ENCODE measurements at regions not wholly inside any gene's neighbourhood (a gene's known extent, or its start where the extent isn't known, plus 50 kb on each side); places are given as distances from the start of the nearest gene placed in this dataset.

DNA sequence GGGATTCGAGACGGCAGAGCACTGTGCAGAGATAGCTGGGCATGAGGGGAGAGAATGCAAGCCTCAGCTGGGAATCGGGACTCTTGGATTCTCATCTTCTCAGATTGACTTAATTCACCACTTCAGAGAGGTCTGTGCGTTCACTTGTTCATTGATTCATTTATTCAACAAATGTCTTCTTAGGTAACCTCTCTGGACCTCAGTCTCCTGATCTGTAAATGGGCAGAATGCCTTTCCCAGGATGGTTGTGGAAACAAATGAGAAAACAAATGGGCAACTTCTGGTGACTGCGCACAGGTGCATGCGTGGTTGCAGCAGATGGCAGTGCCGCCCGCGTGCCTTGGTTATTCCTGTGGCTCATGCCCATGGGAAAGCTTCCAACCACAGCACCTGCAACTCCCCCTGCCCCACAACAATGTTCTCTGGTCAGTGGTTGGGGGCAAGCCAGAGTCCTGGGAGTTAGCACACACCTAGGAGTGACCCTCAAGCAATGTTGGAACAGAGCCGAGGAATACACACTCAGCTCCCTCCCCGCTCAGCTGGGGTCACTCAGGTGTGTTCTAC is 110.1 kb upstream of the RUNX3 start:
- no peaks in the 10 kb centered on the region for H3K4me1 ChIP-seq (ENCODE audit: control insufficient read depth, insufficient read depth, low read length)
- no peaks in the 10 kb centered on the region for H3K36me3 ChIP-seq (ENCODE audit: control insufficient read depth, insufficient read depth, low read length)
- in situ Hi-C loops (cut with HindIII; ENCODE audit: low pct_unique_long_range_greater_than_20kb, low sequenced_read_pairs), result no loop called here
- no TSS peak for BruUV-seq (replicated peaks)
- H3K27me3 ChIP-seq (ENCODE audit: control insufficient read depth, insufficient read depth, low read length), result no peaks in the 10 kb centered on the region; the same call in 1 of the 2 replicates
- intact Hi-C loops (cut with micrococcal nuclease; ENCODE audit: unreplicated experiment), result no loop called here
- ChIA-PET CTCF (interaction anchor here (0.7 kb wide), 1 partner anchor 49 kb away, joined by 5 read pairs; no protein-coding TSS in a partner anchor), POLR2A (no interaction called here)
- H3K9me3 ChIP-seq (ENCODE audit: control insufficient read depth, insufficient read depth, low read depth, low read length), result no peaks in the 10 kb centered on the region
- no peak for TF ChIP-seq SIN3A (IDR thresholded peaks at IDR 0.05; ENCODE audit: borderline replicate concordance, insufficient read depth, low read depth, low read length)
- TF ChIP-seq, protein P1, sequence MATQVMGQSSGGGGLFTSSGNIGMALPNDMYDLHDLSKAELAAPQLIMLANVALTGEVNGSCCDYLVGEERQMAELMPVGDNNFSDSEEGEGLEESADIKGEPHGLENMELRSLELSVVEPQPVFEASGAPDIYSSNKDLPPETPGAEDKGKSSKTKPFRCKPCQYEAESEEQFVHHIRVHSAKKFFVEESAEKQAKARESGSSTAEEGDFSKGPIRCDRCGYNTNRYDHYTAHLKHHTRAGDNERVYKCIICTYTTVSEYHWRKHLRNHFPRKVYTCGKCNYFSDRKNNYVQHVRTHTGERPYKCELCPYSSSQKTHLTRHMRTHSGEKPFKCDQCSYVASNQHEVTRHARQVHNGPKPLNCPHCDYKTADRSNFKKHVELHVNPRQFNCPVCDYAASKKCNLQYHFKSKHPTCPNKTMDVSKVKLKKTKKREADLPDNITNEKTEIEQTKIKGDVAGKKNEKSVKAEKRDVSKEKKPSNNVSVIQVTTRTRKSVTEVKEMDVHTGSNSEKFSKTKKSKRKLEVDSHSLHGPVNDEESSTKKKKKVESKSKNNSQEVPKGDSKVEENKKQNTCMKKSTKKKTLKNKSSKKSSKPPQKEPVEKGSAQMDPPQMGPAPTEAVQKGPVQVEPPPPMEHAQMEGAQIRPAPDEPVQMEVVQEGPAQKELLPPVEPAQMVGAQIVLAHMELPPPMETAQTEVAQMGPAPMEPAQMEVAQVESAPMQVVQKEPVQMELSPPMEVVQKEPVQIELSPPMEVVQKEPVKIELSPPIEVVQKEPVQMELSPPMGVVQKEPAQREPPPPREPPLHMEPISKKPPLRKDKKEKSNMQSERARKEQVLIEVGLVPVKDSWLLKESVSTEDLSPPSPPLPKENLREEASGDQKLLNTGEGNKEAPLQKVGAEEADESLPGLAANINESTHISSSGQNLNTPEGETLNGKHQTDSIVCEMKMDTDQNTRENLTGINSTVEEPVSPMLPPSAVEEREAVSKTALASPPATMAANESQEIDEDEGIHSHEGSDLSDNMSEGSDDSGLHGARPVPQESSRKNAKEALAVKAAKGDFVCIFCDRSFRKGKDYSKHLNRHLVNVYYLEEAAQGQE (IDR thresholded peaks at IDR 0.05; ENCODE audit: insufficient read depth in 1 of 2, low read depth in 2 of 2, low read length in 1 of 2), result no peak
- no peak for TF ChIP-seq TCF7L2 (IDR thresholded peaks at IDR 0.05; ENCODE audit: low read depth, low read length)
- no peak for TF ChIP-seq POLR2AphosphoS5 (IDR thresholded peaks at IDR 0.05; ENCODE audit: low read depth, low read length)
- TF ChIP-seq, protein P2, sequence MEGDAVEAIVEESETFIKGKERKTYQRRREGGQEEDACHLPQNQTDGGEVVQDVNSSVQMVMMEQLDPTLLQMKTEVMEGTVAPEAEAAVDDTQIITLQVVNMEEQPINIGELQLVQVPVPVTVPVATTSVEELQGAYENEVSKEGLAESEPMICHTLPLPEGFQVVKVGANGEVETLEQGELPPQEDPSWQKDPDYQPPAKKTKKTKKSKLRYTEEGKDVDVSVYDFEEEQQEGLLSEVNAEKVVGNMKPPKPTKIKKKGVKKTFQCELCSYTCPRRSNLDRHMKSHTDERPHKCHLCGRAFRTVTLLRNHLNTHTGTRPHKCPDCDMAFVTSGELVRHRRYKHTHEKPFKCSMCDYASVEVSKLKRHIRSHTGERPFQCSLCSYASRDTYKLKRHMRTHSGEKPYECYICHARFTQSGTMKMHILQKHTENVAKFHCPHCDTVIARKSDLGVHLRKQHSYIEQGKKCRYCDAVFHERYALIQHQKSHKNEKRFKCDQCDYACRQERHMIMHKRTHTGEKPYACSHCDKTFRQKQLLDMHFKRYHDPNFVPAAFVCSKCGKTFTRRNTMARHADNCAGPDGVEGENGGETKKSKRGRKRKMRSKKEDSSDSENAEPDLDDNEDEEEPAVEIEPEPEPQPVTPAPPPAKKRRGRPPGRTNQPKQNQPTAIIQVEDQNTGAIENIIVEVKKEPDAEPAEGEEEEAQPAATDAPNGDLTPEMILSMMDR (IDR thresholded peaks at IDR 0.05), result no peak
- DNase-seq (ENCODE audit: low read depth, low spot score) (no peak), ATAC-seq (no peak)
- no peak overlapping the region for H3K27ac ChIP-seq (ENCODE audit: low read length)
- no peak overlapping the region for H3K4me3 ChIP-seq (ENCODE audit: low read depth in 2 of 2, low read length in 2 of 2)

GRCh38 chr1:25039229-25039628 is 109.2 kb upstream of the RUNX3 start:
- Histone ChIP-seq H3K4me1 (ENCODE audit: control insufficient read depth, insufficient read depth, low read length) (no peaks in the 10 kb centered on the region), H3K4me3 (ENCODE audit: low read depth in 2 of 2, low read length in 2 of 2) (no peak overlapping the region), H3K36me3 (ENCODE audit: control insufficient read depth, insufficient read depth, low read length) (no peaks in the 10 kb centered on the region), H3K27me3 (ENCODE audit: control insufficient read depth, insufficient read depth, low read length) (no peaks in the 10 kb centered on the region; the same call in 1 of the 2 replicates), H3K9me3 (ENCODE audit: control insufficient read depth, insufficient read depth, low read depth, low read length) (no peaks in the 10 kb centered on the region), H3K27ac (ENCODE audit: low read length) (no peak overlapping the region)
- in situ Hi-C loops (cut with HindIII; ENCODE audit: low pct_unique_long_range_greater_than_20kb, low sequenced_read_pairs), result no loop called here
- POLR2A ChIA-PET, result no interaction called here
- TF ChIP-seq POLR2AphosphoS5 (IDR thresholded peaks at IDR 0.05; ENCODE audit: low read depth, low read length), result no peak
- TF ChIP-seq, protein P2 (IDR thresholded peaks at IDR 0.05), result no peak; the same call in 1 of the 2 replicates
- TF ChIP-seq TCF7L2 (IDR thresholded peaks at IDR 0.05; ENCODE audit: low read depth, low read length), result no peak
- no peak for TF ChIP-seq SIN3A (IDR thresholded peaks at IDR 0.05; ENCODE audit: borderline replicate concordance, insufficient read depth, low read depth, low read length)
- DNase-seq (ENCODE audit: low read depth, low spot score) (no peak), ATAC-seq (peak; percentile 25; the same call in 1 of the 2 replicates)
- BruUV-seq (replicated peaks), result no TSS peak
- CTCF ChIA-PET, result no interaction called here
- intact Hi-C loops (cut with micrococcal nuclease; ENCODE audit: unreplicated experiment), result loop anchor here (5.0 kb wide), 2 partner anchors 63 to 163 kb away; no protein-coding TSS in a partner anchor
